ENCODE measurements at regions not wholly inside any gene's neighbourhood (a gene's known extent, or its start where the extent isn't known, plus 50 kb on each side); places are given as distances from the start of the nearest gene placed in this dataset.

DNA sequence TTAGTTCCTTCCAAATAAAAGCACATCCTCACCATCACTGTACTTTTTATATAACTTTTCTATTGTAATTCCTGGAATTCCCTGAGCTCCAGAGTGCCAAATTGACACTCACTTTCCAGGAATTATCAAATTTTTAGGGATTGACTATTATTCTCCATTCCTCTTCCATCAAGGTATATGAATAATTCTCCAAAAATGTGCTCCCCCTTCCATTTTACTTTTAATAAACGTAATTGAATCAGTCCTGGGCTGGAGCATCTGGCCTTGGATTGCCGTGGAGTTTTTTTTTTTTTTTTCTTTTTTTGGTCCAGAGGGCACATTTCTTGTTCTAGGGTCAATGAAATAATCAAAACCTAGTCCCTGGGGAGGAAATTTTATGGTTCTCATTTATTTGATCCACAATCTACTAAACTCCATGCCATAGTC lies 304.3 kb downstream of the CDCA7 start:
- TF ChIP-seq EZH2phosphoT487 (IDR thresholded peaks at IDR 0.05; ENCODE audit: low read length) (no peak), EZH2 (optimal IDR thresholded peaks at IDR 0.05; ENCODE audit: low read depth, low read length) (no peak)
- TF ChIP-seq, protein P1, sequence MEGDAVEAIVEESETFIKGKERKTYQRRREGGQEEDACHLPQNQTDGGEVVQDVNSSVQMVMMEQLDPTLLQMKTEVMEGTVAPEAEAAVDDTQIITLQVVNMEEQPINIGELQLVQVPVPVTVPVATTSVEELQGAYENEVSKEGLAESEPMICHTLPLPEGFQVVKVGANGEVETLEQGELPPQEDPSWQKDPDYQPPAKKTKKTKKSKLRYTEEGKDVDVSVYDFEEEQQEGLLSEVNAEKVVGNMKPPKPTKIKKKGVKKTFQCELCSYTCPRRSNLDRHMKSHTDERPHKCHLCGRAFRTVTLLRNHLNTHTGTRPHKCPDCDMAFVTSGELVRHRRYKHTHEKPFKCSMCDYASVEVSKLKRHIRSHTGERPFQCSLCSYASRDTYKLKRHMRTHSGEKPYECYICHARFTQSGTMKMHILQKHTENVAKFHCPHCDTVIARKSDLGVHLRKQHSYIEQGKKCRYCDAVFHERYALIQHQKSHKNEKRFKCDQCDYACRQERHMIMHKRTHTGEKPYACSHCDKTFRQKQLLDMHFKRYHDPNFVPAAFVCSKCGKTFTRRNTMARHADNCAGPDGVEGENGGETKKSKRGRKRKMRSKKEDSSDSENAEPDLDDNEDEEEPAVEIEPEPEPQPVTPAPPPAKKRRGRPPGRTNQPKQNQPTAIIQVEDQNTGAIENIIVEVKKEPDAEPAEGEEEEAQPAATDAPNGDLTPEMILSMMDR (IDR thresholded peaks at IDR 0.05; ENCODE audit: low read length): no peak
- no peaks in the 10 kb centered on the region for H3K27me3 ChIP-seq (replicated peaks; ENCODE audit: insufficient read depth, low read length)
- H4K20me1 ChIP-seq (ENCODE audit: insufficient read depth, low read length): no peaks in the 10 kb centered on the region
- no peaks in the 10 kb centered on the region for H3K79me2 ChIP-seq (ENCODE audit: low read length)
- H3K9ac ChIP-seq (ENCODE audit: low read length): no peak overlapping the region
- no peaks in the 10 kb centered on the region for H3K4me1 ChIP-seq (ENCODE audit: low read length)
- H2AFZ ChIP-seq (ENCODE audit: low read length): no peak overlapping the region
- no peak overlapping the region for H3K27ac ChIP-seq (ENCODE audit: low read length)
- DNase-seq: no peak
- no peaks in the 10 kb centered on the region for H3K9me2 ChIP-seq (replicated peaks; ENCODE audit: insufficient read depth, low read length)
- no peak overlapping the region for H3K4me3 ChIP-seq (ENCODE audit: low read length)
- no peaks in the 10 kb centered on the region for H3K9me3 ChIP-seq (replicated peaks; ENCODE audit: insufficient read depth, low read length)
- H3K36me3 ChIP-seq (replicated peaks; ENCODE audit: insufficient read depth, low read length): no peaks in the 10 kb centered on the region
- no peak overlapping the region for H3K4me2 ChIP-seq (ENCODE audit: low read depth, low read length)
- H3F3A ChIP-seq (ENCODE audit: insufficient read depth, low read length): no peaks in the 10 kb centered on the region

DNA sequence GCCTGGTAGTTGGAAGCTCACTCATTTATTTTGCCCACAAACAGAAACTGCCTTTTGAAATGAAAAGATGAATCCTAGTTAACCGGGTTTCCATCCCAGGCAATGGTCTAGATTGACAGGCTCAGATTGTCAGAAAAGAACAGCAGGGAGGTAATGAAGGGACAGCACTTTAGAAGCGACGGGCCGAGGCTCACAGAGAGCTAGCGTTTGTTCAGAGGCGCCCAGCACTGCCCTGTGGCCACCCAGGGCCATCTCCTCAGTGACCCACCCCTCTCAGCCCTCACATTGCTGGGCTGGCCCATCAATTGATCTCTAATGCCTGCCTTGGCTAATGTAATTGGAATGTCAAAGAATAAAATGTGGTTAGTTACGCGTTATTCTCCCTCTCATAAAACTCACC lies 304.8 kb downstream of the CDCA7 start:
- no peaks in the 10 kb centered on the region for H3K79me2 ChIP-seq (ENCODE audit: low read length)
- H3K27me3 ChIP-seq (replicated peaks; ENCODE audit: insufficient read depth, low read length): no peaks in the 10 kb centered on the region
- H3K36me3 ChIP-seq (replicated peaks; ENCODE audit: insufficient read depth, low read length): no peaks in the 10 kb centered on the region
- no peaks in the 10 kb centered on the region for H3K4me1 ChIP-seq (ENCODE audit: low read length)
- DNase-seq: no peak
- no peaks in the 10 kb centered on the region for H3K9me3 ChIP-seq (replicated peaks; ENCODE audit: insufficient read depth, low read length)
- no peaks in the 10 kb centered on the region for H3F3A ChIP-seq (ENCODE audit: insufficient read depth, low read length)
- TF ChIP-seq EZH2 (optimal IDR thresholded peaks at IDR 0.05; ENCODE audit: low read depth, low read length) (no peak), EZH2phosphoT487 (IDR thresholded peaks at IDR 0.05; ENCODE audit: low read length) (no peak)
- TF ChIP-seq, protein P1 (IDR thresholded peaks at IDR 0.05; ENCODE audit: low read length): no peak
- no peak overlapping the region for H3K4me2 ChIP-seq (ENCODE audit: low read depth, low read length)
- H4K20me1 ChIP-seq (ENCODE audit: insufficient read depth, low read length): no peaks in the 10 kb centered on the region
- no peak overlapping the region for H2AFZ ChIP-seq (ENCODE audit: low read length)
- H3K4me3 ChIP-seq (ENCODE audit: low read length): no peak overlapping the region
- no peaks in the 10 kb centered on the region for H3K9me2 ChIP-seq (replicated peaks; ENCODE audit: insufficient read depth, low read length)
- no peak overlapping the region for H3K9ac ChIP-seq (ENCODE audit: low read length)
- no peak overlapping the region for H3K27ac ChIP-seq (ENCODE audit: low read length)

DNA sequence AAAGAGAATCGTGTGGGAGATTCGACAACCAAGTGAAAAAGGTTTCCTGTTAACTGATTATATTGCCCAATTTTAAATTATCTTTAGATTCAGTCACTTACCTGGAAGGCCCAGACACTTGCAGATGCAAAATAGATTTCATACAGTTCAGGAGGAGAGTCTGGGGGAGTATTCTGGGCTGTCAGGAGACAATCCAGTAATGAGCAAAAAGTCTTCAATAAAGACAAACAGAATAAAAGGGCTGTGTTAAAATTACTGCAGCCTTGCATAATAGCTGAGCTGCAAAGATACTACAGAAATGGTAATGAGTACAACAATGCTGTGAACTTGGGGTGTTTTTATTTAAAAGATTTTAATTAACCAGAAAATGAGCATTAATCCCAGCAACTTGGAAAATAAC lies 303.6 kb downstream of the SP3 start:
- Histone ChIP-seq H3K4me3 (ENCODE audit: low read length) (no peak overlapping the region), H3K4me2 (ENCODE audit: low read depth, low read length) (no peak overlapping the region), H3K79me2 (ENCODE audit: low read length) (no peaks in the 10 kb centered on the region), H3F3A (ENCODE audit: insufficient read depth, low read length) (no peaks in the 10 kb centered on the region), H3K9me3 (replicated peaks; ENCODE audit: insufficient read depth, low read length) (no peaks in the 10 kb centered on the region), H3K9ac (ENCODE audit: low read length) (no peak overlapping the region), H4K20me1 (ENCODE audit: insufficient read depth, low read length) (no peaks in the 10 kb centered on the region), H3K4me1 (ENCODE audit: low read length) (no peaks in the 10 kb centered on the region), H3K36me3 (replicated peaks; ENCODE audit: insufficient read depth, low read length) (no peaks in the 10 kb centered on the region), H3K27me3 (replicated peaks; ENCODE audit: insufficient read depth, low read length) (no peaks in the 10 kb centered on the region), H3K9me2 (replicated peaks; ENCODE audit: insufficient read depth, low read length) (no peaks in the 10 kb centered on the region), H3K27ac (ENCODE audit: low read length) (no peak overlapping the region), H2AFZ (ENCODE audit: low read length) (no peak overlapping the region)
- TF ChIP-seq, protein P1 (IDR thresholded peaks at IDR 0.05; ENCODE audit: low read length): no peak
- TF ChIP-seq EZH2phosphoT487 (IDR thresholded peaks at IDR 0.05; ENCODE audit: low read length) (no peak), EZH2 (optimal IDR thresholded peaks at IDR 0.05; ENCODE audit: low read depth, low read length) (no peak)
- DNase-seq: no peak
